ENCODE measurements at regions not wholly inside any gene's neighbourhood (a gene's known extent, or its start where the extent isn't known, plus 50 kb on each side); places are given as distances from the start of the nearest gene placed in this dataset.

- no peak for DNase-seq (ENCODE audit: low spot score)
- TF ChIP-seq CTCF (IDR thresholded peaks at IDR 0.05): no peak
- no peak overlapping the region for H3K27ac ChIP-seq
- H3K4me3 ChIP-seq: no peak overlapping the region
Measured at GRCh38 chr1:212504171-212504803, 71.6 kb downstream of the NENF start.

GRCh38 chr1:212506666-212507065, 73.9 kb downstream of the NENF start:
- no peak for TF ChIP-seq CTCF (IDR thresholded peaks at IDR 0.05)
- Histone ChIP-seq H3K4me3 (no peak overlapping the region), H3K27ac (no peak overlapping the region)
- no peak for DNase-seq (ENCODE audit: low spot score)

GRCh38 chr1:212507369-212507768, 74.6 kb downstream of the NENF start:
- Histone ChIP-seq H3K27ac (no peak overlapping the region), H3K4me3 (no peak overlapping the region)
- no peak for DNase-seq (ENCODE audit: low spot score)
- TF ChIP-seq CTCF (IDR thresholded peaks at IDR 0.05): no peak

- TF ChIP-seq CTCF (IDR thresholded peaks at IDR 0.05): no peak
- no peak overlapping the region for H3K4me3 ChIP-seq
- DNase-seq (ENCODE audit: low spot score): no peak
- H3K27ac ChIP-seq: no peak overlapping the region
Measured at GRCh38 chr1:212512816-212513559, 80.3 kb downstream of the NENF start.

GRCh38 chr1:212513586-212513985, 80.9 kb downstream of the NENF start:
- Histone ChIP-seq H3K4me3 (peak overlapping the region; percentile 60), H3K27ac (no peak overlapping the region)
- DNase-seq (ENCODE audit: low spot score): no peak
- TF ChIP-seq CTCF (IDR thresholded peaks at IDR 0.05): no peak

GRCh38 chr1:212514056-212514614, 81.4 kb downstream of the NENF start:
- H3K4me3 ChIP-seq: peak overlapping the region; percentile 60
- no peak overlapping the region for H3K27ac ChIP-seq
- no peak for TF ChIP-seq CTCF (IDR thresholded peaks at IDR 0.05)
- DNase-seq (ENCODE audit: low spot score): no peak

- peak overlapping the region; percentile 60 for H3K4me3 ChIP-seq
- DNase-seq (ENCODE audit: low spot score): no peak
- no peak overlapping the region for H3K27ac ChIP-seq
- TF ChIP-seq CTCF (IDR thresholded peaks at IDR 0.05): no peak
Measured at GRCh38 chr1:212514782-212515181, 82.1 kb downstream of the NENF start.
